Inflammatory macrophage (primary cell): ENCODE measurements at regions not wholly inside any gene's neighbourhood (a gene's known extent, or its start where the extent isn't known, plus 50 kb on each side); places are given as distances from the start of the nearest gene placed in this dataset.

ENCODE experiments used
- DNase-seq, 2 donors: peaks; one replicate each; pipeline ENCODE4 v3.0.0-alpha.2; 2020 to 2022

DNA sequence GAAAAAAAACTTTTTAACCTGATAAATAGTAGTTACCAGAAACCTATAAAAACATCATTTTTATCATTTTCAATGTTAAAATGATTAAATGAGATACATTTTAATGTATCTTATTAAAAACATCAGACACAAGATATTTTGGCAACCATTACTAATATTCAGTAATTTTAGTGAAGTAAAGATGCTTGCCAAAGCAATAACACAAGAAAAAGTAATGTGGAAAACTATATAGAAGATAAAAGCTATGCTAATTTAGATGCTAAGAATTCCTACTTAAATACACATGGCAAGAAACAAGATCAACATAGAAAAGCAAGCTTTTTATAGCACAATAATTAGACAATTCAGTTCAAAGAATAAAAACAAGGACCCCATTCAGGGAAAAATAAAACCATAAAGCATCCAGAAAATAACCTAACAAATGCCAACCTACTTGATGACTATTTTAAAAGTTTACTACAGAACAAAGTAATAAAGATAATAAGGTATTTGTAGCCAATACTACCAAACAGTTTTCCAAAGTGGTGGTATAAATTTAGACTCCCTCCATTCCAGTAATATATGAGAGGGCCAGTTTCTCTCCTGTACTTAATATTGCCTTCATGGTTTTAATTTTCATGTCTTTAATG, 489.5 kb downstream of the CDH2 start:
- no peak for DNase-seq

DNA sequence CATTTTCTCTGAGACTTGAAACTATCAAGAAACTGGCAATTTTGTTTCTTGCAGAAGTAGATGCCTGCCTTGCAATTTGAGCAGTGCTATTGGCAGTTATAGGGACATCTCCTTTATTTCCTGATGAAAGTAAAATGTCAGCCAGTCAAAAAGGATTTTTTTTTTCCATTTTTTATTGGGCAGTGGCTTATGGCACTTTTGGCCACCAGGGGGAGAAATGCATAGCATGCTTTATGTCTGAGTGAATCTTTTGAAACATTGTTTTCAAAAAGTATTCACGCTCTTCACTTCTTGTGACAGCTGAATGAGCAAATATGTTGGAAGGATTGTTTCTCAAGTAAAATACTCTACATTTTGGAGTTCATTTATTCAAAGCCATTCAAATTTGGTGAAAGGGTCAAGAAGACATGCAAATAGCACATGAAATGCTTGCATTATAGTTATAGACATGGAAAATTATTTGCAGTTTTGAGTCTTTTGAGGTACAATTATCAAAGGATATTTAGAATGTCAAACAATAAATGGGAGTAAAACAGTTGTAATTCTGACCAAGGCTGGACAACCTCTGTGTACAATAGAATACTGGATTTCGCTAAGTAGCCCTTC, 491.0 kb downstream of the CDH2 start:
- DNase-seq, result peak; percentile 5 to 17

- no peak for DNase-seq
These were observed 491.8 kb downstream of the CDH2 start for GRCh38 chr18:27685091-27685490.

GRCh38 chr18:27674411-27674810, 489.3 kb upstream of the CHST9 start:
- DNase-seq, result no peak

- no peak for DNase-seq
These were observed 488.8 kb upstream of the CHST9 start for GRCh38 chr18:27673861-27674260.

GRCh38 chr18:27668158-27668557, 483.1 kb upstream of the CHST9 start:
- no peak for DNase-seq

DNA sequence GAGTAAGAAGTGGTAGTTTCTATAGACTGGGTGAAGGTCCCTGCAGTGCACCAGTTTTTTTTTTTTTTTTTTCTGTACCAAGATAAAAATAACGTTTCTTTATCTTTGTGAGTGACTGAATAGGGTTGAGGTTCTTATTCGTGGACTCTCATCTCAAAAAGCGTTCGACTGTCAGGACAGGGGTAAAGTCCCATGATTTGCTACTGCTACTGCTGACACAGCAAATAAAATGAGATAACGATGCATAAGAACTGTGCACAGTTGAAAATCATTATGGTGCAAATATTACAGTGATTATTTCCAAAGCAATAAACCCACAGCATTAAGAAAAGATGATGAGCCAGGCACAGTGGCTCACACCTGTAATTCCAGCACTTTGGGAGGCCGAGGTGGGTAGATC, 482.0 kb upstream of the CHST9 start:
- DNase-seq, result no peak

GRCh38 chr18:27666016-27666415, 480.9 kb upstream of the CHST9 start:
- no peak for DNase-seq

DNA sequence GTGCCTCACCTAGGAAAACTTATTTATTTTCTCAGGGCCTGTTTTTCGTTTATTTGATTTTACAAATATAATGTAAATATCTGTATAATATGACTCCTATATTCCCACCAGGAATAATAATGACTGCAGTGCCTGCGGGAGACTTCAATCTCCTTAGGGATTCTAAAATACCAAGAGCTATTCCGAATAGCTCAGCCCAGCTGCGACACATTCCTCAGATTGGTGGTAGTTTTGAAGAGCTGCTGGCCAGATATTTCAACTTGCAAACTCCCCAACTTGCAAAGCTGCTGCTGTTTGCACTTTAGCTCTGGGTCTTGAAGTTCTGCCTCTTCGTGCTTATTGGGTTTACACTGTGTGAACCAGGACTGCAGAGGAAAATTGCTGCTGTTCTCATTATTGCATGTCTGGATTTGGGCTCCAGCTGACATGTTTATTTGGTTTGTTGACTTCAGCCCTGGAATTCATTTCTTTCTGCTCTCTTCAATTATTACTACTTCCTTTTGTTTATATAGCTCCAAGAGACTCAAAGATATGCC, 480.2 kb upstream of the CHST9 start:
- DNase-seq, result no peak

- no peak for DNase-seq
These were observed 477.8 kb upstream of the CHST9 start for GRCh38 chr18:27662949-27663348.

DNA sequence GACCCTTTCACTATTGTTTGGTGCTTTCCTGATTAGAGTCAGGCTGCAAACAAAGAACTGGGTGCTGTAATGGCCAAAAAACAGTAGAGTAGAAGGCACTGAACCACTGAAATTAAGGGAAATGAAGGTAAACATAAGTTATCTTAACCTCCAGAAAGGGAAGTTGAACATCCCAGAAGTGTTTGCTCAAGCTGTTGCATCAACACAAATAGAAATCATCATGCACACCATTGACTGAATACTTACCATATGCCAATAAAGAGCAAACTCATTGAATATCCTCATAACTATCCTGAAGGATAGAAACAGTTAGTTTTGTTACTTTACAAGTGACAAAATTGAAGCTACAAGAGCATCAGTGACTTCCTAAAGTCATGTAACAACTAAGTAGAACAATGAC, 477.4 kb upstream of the CHST9 start:
- no peak for DNase-seq

DNA sequence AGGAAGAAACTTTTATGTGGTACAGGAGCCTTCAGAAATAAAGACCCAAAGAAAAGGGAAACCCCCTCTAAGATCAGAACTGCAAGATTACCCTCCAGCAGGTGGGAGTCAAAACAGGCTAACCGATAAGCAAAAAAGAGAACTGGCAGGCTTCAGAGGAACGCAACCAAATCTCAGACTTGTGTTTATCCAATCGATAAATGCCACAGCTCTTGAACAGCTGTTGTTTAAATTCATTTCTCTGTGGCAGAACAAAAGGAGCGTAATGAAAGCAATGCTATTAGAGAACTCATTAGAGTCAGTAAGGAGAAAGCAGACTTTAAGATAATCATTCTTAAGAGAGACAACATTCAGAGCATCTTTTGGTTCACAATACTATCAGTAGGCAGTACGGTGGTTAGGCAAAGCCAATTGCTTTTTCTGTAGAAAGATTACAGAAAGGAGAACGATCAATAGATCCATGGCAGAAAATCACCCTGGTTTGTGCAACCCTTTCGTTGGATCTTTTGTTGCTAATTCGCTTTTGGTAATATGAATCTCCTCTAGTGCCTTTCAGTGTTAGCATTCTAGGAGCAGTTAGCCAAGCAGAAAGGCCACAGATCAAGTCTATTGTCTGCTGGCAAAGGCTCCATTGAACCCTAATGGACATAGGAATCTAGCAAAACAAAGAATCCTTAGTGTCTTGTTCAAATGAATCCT, 476.4 kb upstream of the CHST9 start:
- DNase-seq, result no peak

DNA sequence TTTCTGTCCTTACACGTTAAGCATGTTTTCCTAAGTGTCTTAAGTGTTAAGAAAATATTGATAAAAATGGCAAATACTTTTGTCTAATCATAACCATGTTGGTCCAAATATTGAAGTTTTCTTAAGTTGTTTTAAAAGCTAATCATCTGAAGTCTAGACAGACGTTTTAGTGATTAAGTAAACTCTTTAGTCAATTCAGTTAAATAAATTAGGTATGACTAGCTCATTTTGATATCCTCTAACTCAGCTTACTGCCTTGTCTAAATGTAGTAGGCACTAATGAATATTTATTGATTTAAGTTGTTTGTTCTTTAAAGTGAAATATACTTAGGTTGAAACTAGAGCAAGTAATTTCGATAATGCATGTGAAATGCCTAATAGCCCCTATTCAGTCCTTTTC, 471.8 kb upstream of the CHST9 start:
- DNase-seq, result no peak

GRCh38 chr18:27656167-27656778, 471.2 kb upstream of the CHST9 start:
- DNase-seq, result no peak

GRCh38 chr18:27653247-27653646, 468.1 kb upstream of the CHST9 start:
- no peak for DNase-seq

- DNase-seq, result no peak
These were observed 467.5 kb upstream of the CHST9 start for GRCh38 chr18:27652480-27653121.

- no peak for DNase-seq
These were observed 464.5 kb upstream of the CHST9 start for GRCh38 chr18:27649621-27650020.

DNA sequence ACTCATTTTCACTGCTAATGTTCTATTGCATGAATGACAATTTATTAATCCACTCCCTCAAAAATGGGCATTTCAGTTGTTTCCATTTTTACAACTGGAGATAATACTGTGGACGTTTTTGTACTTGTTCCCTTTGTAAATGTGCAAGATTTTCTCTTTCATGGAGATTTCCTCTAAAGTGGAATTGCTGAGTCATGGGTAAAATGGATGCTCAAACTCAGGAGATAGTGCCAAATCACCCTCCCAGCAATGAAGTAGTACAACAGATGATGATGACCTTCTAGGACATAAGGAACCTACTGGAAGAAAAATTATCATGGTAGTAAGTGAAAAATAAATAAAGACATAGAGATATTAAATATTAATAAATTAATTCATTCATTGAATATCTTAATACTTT, 460.8 kb upstream of the CHST9 start:
- no peak for DNase-seq

GRCh38 chr18:27636576-27637085, 451.5 kb upstream of the CHST9 start:
- DNase-seq, result no peak

- no peak for DNase-seq
These were observed 447.6 kb upstream of the CHST9 start for GRCh38 chr18:27632706-27633105.

- DNase-seq, result no peak
These were observed 442.8 kb upstream of the CHST9 start for GRCh38 chr18:27627927-27628326.

GRCh38 chr18:27621236-27621890, 436.3 kb upstream of the CHST9 start:
- DNase-seq, result no peak
